Fibroblast of lung (primary cell): ENCODE measurements at regions not wholly inside any gene's neighbourhood (a gene's known extent, or its start where the extent isn't known, plus 50 kb on each side); places are given as distances from the start of the nearest gene placed in this dataset.

ENCODE experiments used
- DNase-seq, 2 donors: peaks; one replicate each; pipeline versions ENCODE4 v3.0.0 to v3.0.0-alpha.2; 2010; ENCODE audit warnings: low read depth in 2 of 2
- H2AFZ ChIP-seq: 2 replicates; pipeline ENCODE4 v1.5.1; 2012; ENCODE audit warnings: low read length, control low read depth, inconsistent platforms
- H3K27ac ChIP-seq: 2 replicates; pipeline ENCODE4 v1.5.1; 2011; ENCODE audit warnings: low read length, control low read depth; ENCODE audit not compliant: insufficient read depth
- H3K27me3 ChIP-seq: 2 replicates; pipeline ENCODE4 v1.5.1; 2011; ENCODE audit warnings: mild to moderate bottlenecking, low read length; ENCODE audit not compliant: control insufficient read depth, insufficient read depth
- H3K36me3 ChIP-seq: 2 replicates; pipeline ENCODE4 v1.5.1; 2011; ENCODE audit warnings: low read length; ENCODE audit not compliant: control insufficient read depth, insufficient read depth
- H3K4me1 ChIP-seq: 2 replicates; pipeline ENCODE4 v1.5.1; 2011; ENCODE audit warnings: low read length; ENCODE audit not compliant: control insufficient read depth, insufficient read depth; ENCODE audit errors: extremely low read depth
- H3K4me2 ChIP-seq: 2 replicates; pipeline ENCODE4 v1.5.1; 2011; ENCODE audit warnings: low read length, control low read depth; ENCODE audit not compliant: insufficient read depth; ENCODE audit errors: extremely low read depth
- H3K4me3 ChIP-seq, 4 experiments: fragments of 200-600 bp in 1 of 4; sonication (generic) in 1 of 4; replicated peaks in 1 of 4; 2 replicates each; pipeline ENCODE4 v1.5.1; 2011 to 2016; ENCODE audit warnings: low read length in 4 of 4, low read depth in 3 of 4, mild to moderate bottlenecking in 3 of 4, control low read depth in 2 of 4, inconsistent platforms in 1 of 4, mixed read lengths in 1 of 4; ENCODE audit not compliant: insufficient read depth in 1 of 4; ENCODE audit errors: control extremely low read depth in 1 of 4
- H3K79me2 ChIP-seq: 2 replicates; pipeline ENCODE4 v1.5.1; 2012; ENCODE audit warnings: mild to moderate bottlenecking, low read length, inconsistent platforms; ENCODE audit not compliant: control insufficient read depth, insufficient read depth
- H3K9ac ChIP-seq: 2 replicates; pipeline ENCODE4 v1.5.1; 2011; ENCODE audit warnings: mild to moderate bottlenecking, low read length, control low read depth; ENCODE audit not compliant: insufficient read depth
- H3K9me3 ChIP-seq: 2 replicates; pipeline ENCODE4 v1.5.1; 2012; ENCODE audit warnings: low read depth, low read length; ENCODE audit not compliant: control insufficient read depth, insufficient read depth
- H4K20me1 ChIP-seq: 2 replicates; pipeline ENCODE4 v1.5.1; 2011; ENCODE audit warnings: low read length; ENCODE audit not compliant: control insufficient read depth, insufficient read depth; ENCODE audit errors: extremely low read depth
- EZH2 ChIP-seq: IDR thresholded peaks from 2 replicates; pipeline ENCODE4 v1.5.1; 2012; ENCODE audit warnings: low read length, control low read depth, mild to moderate bottlenecking; ENCODE audit errors: missing control alignments
- TF ChIP-seq, protein P1 (sequence below), 2 donors: IDR thresholded peaks in 1 of 2; conservative IDR thresholded peaks in 1 of 2; 1 replicate in 1 of 2; 2 replicates in 1 of 2; pipeline ENCODE4 v1.5.1; 2011 to 2012; ENCODE audit warnings: low read length in 2 of 2, control low read depth in 1 of 2, inconsistent platforms in 1 of 2, low read depth in 1 of 2, mild to moderate bottlenecking in 1 of 2

GRCh38 chr4:122537388-122538135 lies 81.0 kb upstream of the IL2 start:
- Histone ChIP-seq H3K9me3 (no peaks in the 10 kb centered on the region), H3K9ac (no peak overlapping the region)

DNA sequence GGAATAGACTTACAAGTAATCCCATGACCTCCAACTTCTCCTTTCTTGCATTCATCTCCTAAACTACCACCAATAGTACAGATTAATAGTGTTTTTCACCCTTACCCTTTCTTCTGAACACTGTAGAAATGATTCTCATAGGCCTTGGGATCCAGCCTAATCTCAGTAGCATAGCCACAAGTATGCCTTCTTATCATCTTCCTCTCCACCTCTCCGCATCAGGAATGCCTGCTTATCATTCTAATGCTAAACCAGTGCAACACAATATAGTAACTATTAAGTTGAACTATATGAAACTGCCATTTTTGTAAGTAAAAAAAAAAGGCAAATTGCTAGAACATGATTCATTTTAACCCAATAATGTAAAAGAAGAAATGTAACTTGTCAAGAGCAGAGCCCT lies 79.5 kb upstream of the IL2 start:
- Histone ChIP-seq H3K9me3 (no peaks in the 10 kb centered on the region), H3K4me1 (no peaks in the 10 kb centered on the region), H4K20me1 (no peaks in the 10 kb centered on the region), H3K27ac (no peak overlapping the region), H3K27me3 (no peaks in the 10 kb centered on the region), H3K9ac (no peak overlapping the region), H2AFZ (no peak overlapping the region), H3K4me2 (no peak overlapping the region), H3K36me3 (no peaks in the 10 kb centered on the region), H3K79me2 (no peaks in the 10 kb centered on the region), H3K4me3 (no peak overlapping the region)
- DNase-seq = peak in 1 of 2 donors; percentile 87
- no peak for TF ChIP-seq EZH2
- TF ChIP-seq, protein P1, sequence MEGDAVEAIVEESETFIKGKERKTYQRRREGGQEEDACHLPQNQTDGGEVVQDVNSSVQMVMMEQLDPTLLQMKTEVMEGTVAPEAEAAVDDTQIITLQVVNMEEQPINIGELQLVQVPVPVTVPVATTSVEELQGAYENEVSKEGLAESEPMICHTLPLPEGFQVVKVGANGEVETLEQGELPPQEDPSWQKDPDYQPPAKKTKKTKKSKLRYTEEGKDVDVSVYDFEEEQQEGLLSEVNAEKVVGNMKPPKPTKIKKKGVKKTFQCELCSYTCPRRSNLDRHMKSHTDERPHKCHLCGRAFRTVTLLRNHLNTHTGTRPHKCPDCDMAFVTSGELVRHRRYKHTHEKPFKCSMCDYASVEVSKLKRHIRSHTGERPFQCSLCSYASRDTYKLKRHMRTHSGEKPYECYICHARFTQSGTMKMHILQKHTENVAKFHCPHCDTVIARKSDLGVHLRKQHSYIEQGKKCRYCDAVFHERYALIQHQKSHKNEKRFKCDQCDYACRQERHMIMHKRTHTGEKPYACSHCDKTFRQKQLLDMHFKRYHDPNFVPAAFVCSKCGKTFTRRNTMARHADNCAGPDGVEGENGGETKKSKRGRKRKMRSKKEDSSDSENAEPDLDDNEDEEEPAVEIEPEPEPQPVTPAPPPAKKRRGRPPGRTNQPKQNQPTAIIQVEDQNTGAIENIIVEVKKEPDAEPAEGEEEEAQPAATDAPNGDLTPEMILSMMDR (conservative IDR thresholded peaks at IDR 0.05 in 1 of 2, IDR thresholded peaks at IDR 0.05 in 1 of 2; ENCODE audit: low read depth in 1 of 2, low read length in 2 of 2) = no peak

More at GRCh38 chr4:122537388-122538135, 81.0 kb upstream of the IL2 start:
- Histone ChIP-seq H3K36me3 (no peaks in the 10 kb centered on the region), H3K4me3 (no peak overlapping the region), H3K27ac (no peak overlapping the region), H3K4me2 (no peak overlapping the region), H2AFZ (no peak overlapping the region), H4K20me1 (no peaks in the 10 kb centered on the region), H3K27me3 (no peaks in the 10 kb centered on the region), H3K4me1 (peaks cover 2% of the 10 kb centered on the region), H3K79me2 (no peaks in the 10 kb centered on the region)
- no peak for DNase-seq
- TF ChIP-seq, protein P1 (conservative IDR thresholded peaks at IDR 0.05 in 1 of 2, IDR thresholded peaks at IDR 0.05 in 1 of 2; ENCODE audit: low read depth in 1 of 2, low read length in 2 of 2) = no peak
- no peak for TF ChIP-seq EZH2

DNA sequence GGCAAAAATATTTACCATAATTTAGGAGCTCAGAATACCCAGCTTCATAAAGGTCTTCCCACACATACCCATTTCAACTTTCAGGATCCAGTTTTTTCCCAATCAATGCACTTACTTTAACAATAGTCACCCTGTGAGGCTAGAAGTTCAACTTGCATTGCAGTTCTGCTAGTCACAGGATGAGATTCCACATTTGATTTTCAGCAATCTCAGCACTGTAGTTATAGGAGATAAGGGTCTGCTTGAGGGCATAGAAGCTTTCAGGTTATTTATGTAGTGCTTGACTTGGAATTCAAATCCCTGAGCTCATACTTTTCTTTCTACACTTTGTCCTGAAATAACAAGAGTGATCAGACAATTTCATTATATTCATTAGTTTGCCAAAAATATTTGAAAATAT lies 78.3 kb upstream of the IL2 start:
- H3K36me3 ChIP-seq = no peaks in the 10 kb centered on the region
- no peaks in the 10 kb centered on the region for H3K9me3 ChIP-seq
- H4K20me1 ChIP-seq = no peaks in the 10 kb centered on the region
- no peak for TF ChIP-seq EZH2
- TF ChIP-seq, protein P1 (conservative IDR thresholded peaks at IDR 0.05 in 1 of 2, IDR thresholded peaks at IDR 0.05 in 1 of 2; ENCODE audit: low read depth in 1 of 2, low read length in 2 of 2) = no peak
- no peak overlapping the region for H3K27ac ChIP-seq
- no peak overlapping the region for H3K4me2 ChIP-seq
- no peaks in the 10 kb centered on the region for H3K27me3 ChIP-seq
- H3K9ac ChIP-seq = no peak overlapping the region
- H2AFZ ChIP-seq = no peak overlapping the region
- no peaks in the 10 kb centered on the region for H3K79me2 ChIP-seq
- no peak overlapping the region for H3K4me3 ChIP-seq
- peak in 1 of 2 donors; percentile 52 for DNase-seq
- H3K4me1 ChIP-seq = no peaks in the 10 kb centered on the region
